Effector memory CD8-positive, alpha-beta T cell (primary cell): ENCODE measurements at regions not wholly inside any gene's neighbourhood (a gene's known extent, or its start where the extent isn't known, plus 50 kb on each side); places are given as distances from the start of the nearest gene placed in this dataset.

ENCODE experiments used
- ATAC-seq: fragments of 150-1000 bp; cut with Tn5 transposase; replicated peaks from 2 replicates; pipeline ENCODE4 v1.10.0; 2021; ENCODE audit warnings: mild to moderate bottlenecking, moderate library complexity
- DNase-seq, 3 experiments: peaks; one replicate each; pipeline ENCODE4 v3.0.0; 2021
- H3K27ac Mint-ChIP-seq, 2 donors: one replicate each; pipeline ENCODE4 v1.8.0; 2022; ENCODE audit warnings: mild to moderate bottlenecking in 2 of 2, mixed read lengths in 2 of 2, moderate library complexity in 2 of 2
- H3K27me3 Mint-ChIP-seq, 2 donors: one replicate each; pipeline ENCODE4 v1.8.0; 2022; ENCODE audit warnings: mixed read lengths in 2 of 2
- H3K36me3 Mint-ChIP-seq: one replicate; pipeline ENCODE4 v1.8.0; 2022; ENCODE audit warnings: mild to moderate bottlenecking, moderate library complexity, mixed read lengths; ENCODE audit not compliant: insufficient read depth
- H3K4me1 Mint-ChIP-seq, 2 donors: one replicate each; pipeline ENCODE4 v1.8.0; 2022; ENCODE audit warnings: low read depth in 2 of 2, mixed read lengths in 2 of 2
- H3K4me3 Mint-ChIP-seq, 2 donors: one replicate each; pipeline ENCODE4 v1.8.0; 2022; ENCODE audit warnings: mild to moderate bottlenecking in 2 of 2, mixed read lengths in 2 of 2, moderate library complexity in 2 of 2
- H3K9me3 Mint-ChIP-seq, 2 donors: one replicate each; pipeline ENCODE4 v1.8.0; 2022; ENCODE audit warnings: mixed read lengths in 2 of 2

GRCh38 chr10:9654261-9654660 lies 1363.4 kb upstream of the CELF2 start:
- DNase-seq: no peak
- H3K9me3 Mint-ChIP-seq: peaks cover 5 to 10% of the 10 kb centered on the region in 2 donors
- no peak overlapping the region for H3K27ac Mint-ChIP-seq
- no peaks in the 10 kb centered on the region for H3K4me1 Mint-ChIP-seq
- H3K27me3 Mint-ChIP-seq: no peaks in the 10 kb centered on the region
- H3K4me3 Mint-ChIP-seq: no peak overlapping the region
- ATAC-seq: no peak
- no peaks in the 10 kb centered on the region for H3K36me3 Mint-ChIP-seq

- no peaks in the 10 kb centered on the region for H3K27me3 Mint-ChIP-seq
Observed at GRCh38 chr10:9656386-9656785, 1361.3 kb upstream of the CELF2 start.

GRCh38 chr10:9656996-9657395 lies 1360.7 kb upstream of the CELF2 start:
- Mint-ChIP-seq H3K4me1 (no peaks in the 10 kb centered on the region), H3K9me3 (peaks cover 7 to 10% of the 10 kb centered on the region in 2 donors), H3K36me3 (no peaks in the 10 kb centered on the region), H3K27ac (no peak overlapping the region), H3K27me3 (no peaks in the 10 kb centered on the region), H3K4me3 (no peak overlapping the region)
- ATAC-seq (no peak), DNase-seq (no peak)

More at GRCh38 chr10:9656386-9656785, 1361.3 kb upstream of the CELF2 start:
- H3K4me3 Mint-ChIP-seq: no peak overlapping the region
- H3K9me3 Mint-ChIP-seq: peaks cover 5 to 10% of the 10 kb centered on the region in 2 donors
- DNase-seq (no peak), ATAC-seq (no peak)
- no peak overlapping the region for H3K27ac Mint-ChIP-seq
- no peaks in the 10 kb centered on the region for H3K4me1 Mint-ChIP-seq
- no peaks in the 10 kb centered on the region for H3K36me3 Mint-ChIP-seq

GRCh38 chr10:9657530-9657929 lies 1360.1 kb upstream of the CELF2 start:
- no peak for DNase-seq
- Mint-ChIP-seq H3K4me1 (no peaks in the 10 kb centered on the region), H3K4me3 (no peak overlapping the region), H3K27me3 (no peaks in the 10 kb centered on the region), H3K36me3 (no peaks in the 10 kb centered on the region), H3K9me3 (peaks cover 6 to 10% of the 10 kb centered on the region in 2 donors), H3K27ac (no peak overlapping the region)
- no peak for ATAC-seq

GRCh38 chr10:9668411-9668810 lies 1349.3 kb upstream of the CELF2 start:
- Mint-ChIP-seq H3K36me3 (no peaks in the 10 kb centered on the region), H3K27me3 (no peaks in the 10 kb centered on the region), H3K27ac (no peak overlapping the region), H3K9me3 (peaks cover 8 to 11% of the 10 kb centered on the region in 2 donors), H3K4me3 (no peak overlapping the region), H3K4me1 (no peaks in the 10 kb centered on the region)
- DNase-seq (no peak), ATAC-seq (no peak)

GRCh38 chr10:9670911-9671310 lies 1346.8 kb upstream of the CELF2 start:
- Mint-ChIP-seq H3K9me3 (peaks cover 0 to 11% of the 10 kb centered on the region in 2 donors), H3K27me3 (no peaks in the 10 kb centered on the region), H3K4me3 (no peak overlapping the region), H3K4me1 (no peaks in the 10 kb centered on the region), H3K27ac (no peak overlapping the region), H3K36me3 (no peaks in the 10 kb centered on the region)
- ATAC-seq: no peak
- DNase-seq: no peak

- peaks cover 0 to 18% of the 10 kb centered on the region in 2 donors for H3K9me3 Mint-ChIP-seq
- DNase-seq (no peak), ATAC-seq (no peak)
- no peak overlapping the region for H3K27ac Mint-ChIP-seq
- H3K4me3 Mint-ChIP-seq: no peak overlapping the region
- no peaks in the 10 kb centered on the region for H3K36me3 Mint-ChIP-seq
- no peaks in the 10 kb centered on the region for H3K27me3 Mint-ChIP-seq
- H3K4me1 Mint-ChIP-seq: no peaks in the 10 kb centered on the region
Observed at GRCh38 chr10:9681655-9682054, 1336.0 kb upstream of the CELF2 start.

DNA sequence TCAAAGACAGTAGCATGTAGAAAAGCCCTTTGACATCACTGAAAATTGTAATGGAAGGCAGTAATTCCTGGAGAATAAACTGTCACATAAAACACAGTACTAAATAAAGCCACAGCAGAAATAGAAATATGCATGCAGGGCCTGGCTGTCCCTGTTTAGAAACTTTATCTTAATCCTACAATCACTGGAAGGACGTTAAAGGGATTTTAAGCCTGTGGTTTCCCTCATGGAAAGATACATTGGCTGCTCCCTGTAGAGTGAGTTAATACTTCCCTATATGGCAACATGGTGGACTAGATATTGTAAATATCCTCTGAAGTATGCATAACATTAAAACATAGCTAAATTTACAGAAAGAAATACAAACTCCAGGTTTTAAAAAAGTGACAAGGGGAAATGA lies 1334.9 kb upstream of the CELF2 start:
- DNase-seq (no peak), ATAC-seq (no peak)
- no peaks in the 10 kb centered on the region for H3K27me3 Mint-ChIP-seq
- no peak overlapping the region for H3K27ac Mint-ChIP-seq
- H3K36me3 Mint-ChIP-seq: no peaks in the 10 kb centered on the region
- peaks cover 0 to 18% of the 10 kb centered on the region in 2 donors for H3K9me3 Mint-ChIP-seq
- no peak overlapping the region for H3K4me3 Mint-ChIP-seq
- no peaks in the 10 kb centered on the region for H3K4me1 Mint-ChIP-seq

- H3K9me3 Mint-ChIP-seq: peaks cover 0 to 18% of the 10 kb centered on the region in 2 donors
- ATAC-seq: no peak
- no peaks in the 10 kb centered on the region for H3K36me3 Mint-ChIP-seq
- no peak for DNase-seq
- H3K27ac Mint-ChIP-seq: no peak overlapping the region
- H3K4me3 Mint-ChIP-seq: no peak overlapping the region
- H3K27me3 Mint-ChIP-seq: no peaks in the 10 kb centered on the region
- no peaks in the 10 kb centered on the region for H3K4me1 Mint-ChIP-seq
Observed at GRCh38 chr10:9684186-9684585, 1333.5 kb upstream of the CELF2 start.

DNA sequence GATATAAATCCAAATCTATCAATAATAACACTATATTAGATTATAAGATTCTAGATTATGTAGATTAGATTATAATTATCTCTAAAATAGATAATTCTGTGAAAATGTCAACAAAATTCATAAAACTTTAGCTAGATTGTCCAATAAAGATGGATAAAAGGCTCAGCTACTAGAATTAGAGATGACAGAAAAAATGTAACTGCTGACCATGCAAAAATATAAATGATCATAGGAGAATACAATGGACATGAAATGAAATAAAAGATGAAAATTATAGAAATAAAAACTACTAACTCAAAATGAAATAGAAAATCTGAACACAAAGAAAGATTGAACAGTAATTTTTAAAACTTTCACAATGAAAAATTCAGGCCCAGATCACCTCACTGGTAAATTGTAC lies 1332.1 kb upstream of the CELF2 start:
- Mint-ChIP-seq H3K4me3 (no peak overlapping the region), H3K9me3 (peaks cover 0 to 10% of the 10 kb centered on the region in 2 donors)

DNA sequence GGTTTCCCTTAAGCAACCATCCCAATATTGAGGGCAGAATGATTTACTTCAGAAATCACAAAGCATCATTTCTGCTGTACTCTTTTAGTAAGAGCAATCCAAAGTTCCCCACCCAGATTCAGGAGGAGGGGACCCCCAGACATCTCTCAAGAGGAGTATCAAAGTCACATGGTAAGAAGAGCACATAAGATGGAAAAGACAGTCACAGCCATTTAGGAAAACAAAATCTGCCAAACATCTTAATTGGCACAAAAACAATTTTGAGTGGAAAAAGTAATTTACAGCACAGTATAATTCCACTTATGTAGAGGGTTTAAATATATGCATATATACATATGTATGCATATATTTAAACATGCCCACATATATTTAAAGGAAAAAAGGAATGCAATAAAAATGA lies 1329.0 kb upstream of the CELF2 start:
- DNase-seq (no peak), ATAC-seq (no peak)
- H3K4me3 Mint-ChIP-seq: no peak overlapping the region
- H3K27ac Mint-ChIP-seq: no peak overlapping the region
- H3K36me3 Mint-ChIP-seq: peaks cover 2% of the 10 kb centered on the region
- H3K9me3 Mint-ChIP-seq: peaks cover 0 to 2% of the 10 kb centered on the region in 2 donors
- no peaks in the 10 kb centered on the region for H3K27me3 Mint-ChIP-seq
- no peaks in the 10 kb centered on the region for H3K4me1 Mint-ChIP-seq

More for the DNA sequence above, 1332.1 kb upstream of the CELF2 start:
- no peak for DNase-seq
- H3K36me3 Mint-ChIP-seq: no peaks in the 10 kb centered on the region
- H3K4me1 Mint-ChIP-seq: no peaks in the 10 kb centered on the region
- H3K27me3 Mint-ChIP-seq: no peaks in the 10 kb centered on the region
- H3K27ac Mint-ChIP-seq: no peak overlapping the region
- no peak for ATAC-seq

- no peak for ATAC-seq
- H3K27ac Mint-ChIP-seq: no peak overlapping the region
Observed at GRCh38 chr10:9707216-9707615, 1310.5 kb upstream of the CELF2 start.

GRCh38 chr10:9709849-9710248 lies 1307.8 kb upstream of the CELF2 start:
- H3K9me3 Mint-ChIP-seq: peaks cover 11 to 25% of the 10 kb centered on the region in 2 donors
- H3K36me3 Mint-ChIP-seq: peaks cover 3% of the 10 kb centered on the region
- no peak overlapping the region for H3K27ac Mint-ChIP-seq
- no peak overlapping the region for H3K4me3 Mint-ChIP-seq
- no peaks in the 10 kb centered on the region for H3K4me1 Mint-ChIP-seq
- ATAC-seq (no peak), DNase-seq (no peak)
- H3K27me3 Mint-ChIP-seq: no peaks in the 10 kb centered on the region

More at GRCh38 chr10:9707216-9707615, 1310.5 kb upstream of the CELF2 start:
- peaks cover 2% of the 10 kb centered on the region for H3K36me3 Mint-ChIP-seq
- peaks cover 9 to 20% of the 10 kb centered on the region in 2 donors for H3K9me3 Mint-ChIP-seq
- H3K27me3 Mint-ChIP-seq: no peaks in the 10 kb centered on the region
- no peak for DNase-seq
- H3K4me3 Mint-ChIP-seq: no peak overlapping the region
- H3K4me1 Mint-ChIP-seq: no peaks in the 10 kb centered on the region

GRCh38 chr10:9712393-9712792 lies 1305.3 kb upstream of the CELF2 start:
- H3K4me1 Mint-ChIP-seq: no peaks in the 10 kb centered on the region
- H3K36me3 Mint-ChIP-seq: peaks cover 3% of the 10 kb centered on the region
- no peak overlapping the region for H3K4me3 Mint-ChIP-seq
- peaks cover 11 to 25% of the 10 kb centered on the region in 2 donors for H3K9me3 Mint-ChIP-seq
- no peak for DNase-seq
- no peak overlapping the region for H3K27ac Mint-ChIP-seq
- ATAC-seq: no peak
- H3K27me3 Mint-ChIP-seq: no peaks in the 10 kb centered on the region

DNA sequence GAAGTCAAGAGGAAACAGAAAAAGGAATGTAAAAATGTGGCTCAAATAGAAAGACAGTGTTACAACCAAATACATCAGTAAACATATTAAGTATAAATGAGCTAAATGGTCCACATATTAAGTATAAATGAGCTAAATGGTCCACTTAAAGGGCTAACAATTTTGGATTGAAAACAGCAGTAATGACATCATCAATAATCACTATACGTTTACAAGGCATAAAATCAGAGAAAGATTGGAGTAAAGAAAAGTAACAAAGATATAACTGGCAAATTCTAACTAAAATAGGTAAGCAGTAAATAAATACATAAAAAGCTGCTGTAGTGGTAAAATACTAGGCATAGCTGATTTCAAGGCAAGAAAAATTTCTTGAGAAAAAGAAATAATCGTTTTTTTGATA lies 1298.4 kb upstream of the CELF2 start:
- ATAC-seq (no peak), DNase-seq (no peak)
- no peaks in the 10 kb centered on the region for H3K36me3 Mint-ChIP-seq
- no peaks in the 10 kb centered on the region for H3K4me1 Mint-ChIP-seq
- no peak overlapping the region for H3K27ac Mint-ChIP-seq
- no peak overlapping the region for H3K4me3 Mint-ChIP-seq
- no peaks in the 10 kb centered on the region for H3K27me3 Mint-ChIP-seq
- H3K9me3 Mint-ChIP-seq: peaks cover 5 to 16% of the 10 kb centered on the region in 2 donors
